ENCODE measurements at regions not wholly inside any gene's neighbourhood (a gene's known extent, or its start where the extent isn't known, plus 50 kb on each side); places are given as distances from the start of the nearest gene placed in this dataset.

DNA sequence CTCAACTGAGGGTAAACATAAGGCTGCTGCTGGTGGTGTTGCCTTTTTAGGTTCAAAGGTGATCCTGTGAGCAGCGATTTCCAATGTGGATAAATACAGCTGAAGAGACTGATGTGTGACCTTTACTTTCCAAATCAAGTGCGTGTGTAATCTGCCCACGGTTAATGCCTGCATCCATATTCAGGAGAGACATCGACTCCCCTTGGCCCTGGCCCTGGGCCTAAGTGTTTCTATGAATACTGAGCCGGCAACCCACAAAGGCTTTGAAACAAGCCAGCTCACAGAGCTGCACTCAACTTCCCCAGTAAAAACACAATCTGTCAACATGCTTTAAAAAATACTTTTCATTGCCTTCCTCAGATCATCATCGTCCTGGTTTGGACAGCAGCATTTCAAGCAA is 1026.6 kb downstream of the TMEM182 start:
- no peak for DNase-seq (ENCODE audit: extremely low read depth, low read depth)

DNA sequence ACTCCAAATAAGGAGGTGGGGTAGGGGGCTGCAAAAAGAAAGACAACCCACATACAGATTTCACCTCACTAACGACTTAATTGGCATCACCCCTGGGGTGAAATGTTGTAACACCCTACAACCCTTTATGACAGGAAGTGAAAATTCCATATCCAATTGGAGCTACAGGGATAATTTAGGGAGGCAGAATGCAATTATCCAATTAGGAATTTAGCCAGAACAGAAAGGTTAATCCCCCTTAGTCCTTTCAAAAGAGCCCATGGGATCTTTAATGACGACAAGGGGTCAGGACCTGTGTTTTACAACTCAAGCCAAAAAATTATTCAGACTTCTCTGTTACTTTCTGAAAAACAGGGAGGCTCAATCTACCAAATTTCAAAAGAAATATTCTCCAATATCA is 1027.1 kb downstream of the TMEM182 start:
- TF ChIP-seq, protein P1, sequence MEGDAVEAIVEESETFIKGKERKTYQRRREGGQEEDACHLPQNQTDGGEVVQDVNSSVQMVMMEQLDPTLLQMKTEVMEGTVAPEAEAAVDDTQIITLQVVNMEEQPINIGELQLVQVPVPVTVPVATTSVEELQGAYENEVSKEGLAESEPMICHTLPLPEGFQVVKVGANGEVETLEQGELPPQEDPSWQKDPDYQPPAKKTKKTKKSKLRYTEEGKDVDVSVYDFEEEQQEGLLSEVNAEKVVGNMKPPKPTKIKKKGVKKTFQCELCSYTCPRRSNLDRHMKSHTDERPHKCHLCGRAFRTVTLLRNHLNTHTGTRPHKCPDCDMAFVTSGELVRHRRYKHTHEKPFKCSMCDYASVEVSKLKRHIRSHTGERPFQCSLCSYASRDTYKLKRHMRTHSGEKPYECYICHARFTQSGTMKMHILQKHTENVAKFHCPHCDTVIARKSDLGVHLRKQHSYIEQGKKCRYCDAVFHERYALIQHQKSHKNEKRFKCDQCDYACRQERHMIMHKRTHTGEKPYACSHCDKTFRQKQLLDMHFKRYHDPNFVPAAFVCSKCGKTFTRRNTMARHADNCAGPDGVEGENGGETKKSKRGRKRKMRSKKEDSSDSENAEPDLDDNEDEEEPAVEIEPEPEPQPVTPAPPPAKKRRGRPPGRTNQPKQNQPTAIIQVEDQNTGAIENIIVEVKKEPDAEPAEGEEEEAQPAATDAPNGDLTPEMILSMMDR (IDR thresholded peaks at IDR 0.05; ENCODE audit: low read depth, low read length): no peak
- DNase-seq (ENCODE audit: extremely low read depth, low read depth): no peak

More for the DNA sequence above, 1026.6 kb downstream of the TMEM182 start:
- TF ChIP-seq, protein P1 (IDR thresholded peaks at IDR 0.05; ENCODE audit: low read depth, low read length): no peak

- no peak for DNase-seq (ENCODE audit: extremely low read depth, low read depth)
- TF ChIP-seq, protein P1 (IDR thresholded peaks at IDR 0.05; ENCODE audit: low read depth, low read length): no peak
Observed at GRCh38 chr2:103789381-103790095, 1027.7 kb downstream of the TMEM182 start.

GRCh38 chr2:103792042-103792441 is 1030.2 kb downstream of the TMEM182 start:
- DNase-seq (ENCODE audit: extremely low read depth, low read depth): no peak
- TF ChIP-seq, protein P1 (IDR thresholded peaks at IDR 0.05; ENCODE audit: low read depth, low read length): no peak

DNA sequence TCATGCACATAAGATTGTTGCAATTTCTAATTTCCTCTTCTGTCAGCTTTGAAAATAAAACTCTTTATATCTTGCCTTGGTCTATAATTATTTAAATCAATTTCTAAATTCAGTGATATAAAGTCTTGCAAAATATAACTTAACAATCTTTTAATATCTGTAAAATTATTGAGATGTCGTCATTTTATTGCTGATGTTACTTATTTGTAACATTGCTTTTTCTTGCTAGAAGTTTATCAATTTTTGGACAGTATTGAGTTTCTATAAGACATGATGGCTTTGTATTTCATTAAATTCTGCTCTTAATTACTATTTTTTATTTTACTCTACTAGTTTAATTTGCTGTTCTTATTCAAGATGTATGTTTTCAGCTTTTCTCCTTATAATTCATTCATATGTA is 1036.5 kb downstream of the TMEM182 start:
- TF ChIP-seq, protein P1 (IDR thresholded peaks at IDR 0.05; ENCODE audit: low read depth, low read length): no peak
- DNase-seq (ENCODE audit: extremely low read depth, low read depth): no peak

GRCh38 chr2:103804013-103804412 is 1042.2 kb downstream of the TMEM182 start:
- DNase-seq (ENCODE audit: extremely low read depth, low read depth): no peak
- TF ChIP-seq, protein P1 (IDR thresholded peaks at IDR 0.05; ENCODE audit: low read depth, low read length): no peak

- TF ChIP-seq, protein P1 (IDR thresholded peaks at IDR 0.05; ENCODE audit: low read depth, low read length): no peak
- no peak for DNase-seq (ENCODE audit: extremely low read depth, low read depth)
Observed at GRCh38 chr2:103805746-103806145, 1043.9 kb downstream of the TMEM182 start.
